Umbilical cord (tissue), 1 donor: ENCODE measurements at regions not wholly inside any gene's neighbourhood (a gene's known extent, or its start where the extent isn't known, plus 50 kb on each side); places are given as distances from the start of the nearest gene placed in this dataset.
A peak's percentile ranks its signal among the peaks of the same experiment; 100 is the strongest.

Experiments used
- DNase-seq: peaks from one replicate; pipeline ENCODE4 v3.0.0-alpha.2; 2015; ENCODE audit warnings: low spot score

- no peak for DNase-seq
Measured at GRCh38 chr5:174191076-174191475, 145.6 kb downstream of the NSG2 start.

GRCh38 chr5:174191850-174192655, 146.5 kb downstream of the NSG2 start:
- DNase-seq: no peak

GRCh38 chr5:174192901-174193300, 147.4 kb downstream of the NSG2 start:
- DNase-seq: no peak

DNA sequence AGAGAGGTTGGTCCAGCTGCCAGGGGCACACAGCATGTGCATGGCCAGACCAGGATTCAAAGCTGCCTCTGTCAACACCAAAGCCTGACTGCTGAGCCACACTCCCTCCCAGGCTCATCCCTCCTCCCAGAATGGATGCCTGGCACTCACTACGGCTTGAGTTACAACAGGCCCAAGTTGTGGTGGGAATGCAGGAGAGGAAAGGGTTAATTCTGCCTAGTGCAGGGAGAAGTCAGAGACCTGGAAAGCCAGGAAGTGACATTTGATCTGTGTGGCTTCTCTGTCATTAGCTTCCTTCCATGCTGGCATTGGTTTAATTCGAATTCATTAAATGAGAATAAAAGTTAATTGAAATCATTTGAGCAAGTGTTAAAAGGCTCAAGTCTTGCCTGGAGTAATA, 150.0 kb downstream of the NSG2 start:
- DNase-seq: no peak

DNA sequence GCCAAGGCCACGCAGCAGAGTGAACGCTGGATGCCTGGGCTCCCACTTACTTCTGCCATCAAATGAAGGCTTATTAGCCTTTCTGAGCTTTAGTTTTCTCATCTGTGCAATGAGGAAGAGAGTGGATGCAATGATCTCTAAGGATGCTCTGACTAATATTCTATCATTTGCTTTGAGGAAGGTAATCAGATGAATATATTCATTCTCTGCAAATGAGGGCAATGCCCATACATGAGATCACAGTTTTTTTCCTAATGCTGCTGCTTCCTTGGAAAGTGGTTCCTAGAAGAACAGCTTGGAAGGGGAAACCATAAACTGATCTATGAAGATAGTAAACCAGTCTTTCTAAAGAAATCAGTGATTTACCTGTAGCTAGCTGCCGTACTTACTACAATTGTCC, 152.4 kb downstream of the NSG2 start:
- DNase-seq: no peak

- DNase-seq: no peak
Measured at GRCh38 chr5:174198541-174198940, 153.0 kb downstream of the NSG2 start.

DNA sequence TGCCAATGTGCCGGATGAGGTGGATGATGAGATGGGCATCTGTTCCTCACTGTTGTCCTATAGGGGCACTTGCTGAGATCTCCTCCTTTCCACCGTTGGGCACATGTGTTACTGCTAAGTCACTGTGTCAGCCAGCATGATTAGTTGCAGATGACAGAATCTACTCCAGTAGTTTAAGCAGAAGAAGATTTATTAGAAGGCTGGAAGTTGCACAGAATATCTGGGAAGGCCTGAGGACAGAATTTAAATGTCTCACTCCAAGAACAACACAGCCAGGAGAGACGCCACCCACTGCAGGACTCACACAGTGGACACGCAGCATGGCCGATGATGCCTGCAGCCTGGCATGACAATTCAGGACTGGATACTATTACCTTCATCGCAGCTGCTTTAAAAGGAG, 157.5 kb downstream of the NSG2 start:
- no peak for DNase-seq

- peak; percentile 10 for DNase-seq
Measured at GRCh38 chr5:174204535-174205313, 159.2 kb downstream of the NSG2 start.

DNA sequence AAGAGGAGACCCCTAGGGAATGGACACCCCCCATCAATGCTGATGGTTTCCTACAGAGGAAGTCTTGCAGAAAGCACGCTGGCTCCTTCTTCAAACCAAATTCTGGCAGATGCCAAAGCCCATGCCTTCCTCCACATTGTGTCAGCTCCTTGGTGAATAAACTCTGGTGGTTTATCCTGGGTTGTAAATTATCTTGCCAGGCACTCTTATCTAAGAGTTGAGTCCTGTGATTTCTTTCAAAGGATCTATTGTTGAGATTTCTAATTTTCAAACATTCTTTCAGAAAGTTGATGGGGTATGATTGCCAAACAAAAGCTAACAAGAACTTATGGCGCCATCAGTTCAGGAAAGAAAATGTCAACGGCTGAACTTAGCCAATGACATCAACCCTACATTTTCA, 160.4 kb downstream of the NSG2 start:
- DNase-seq: no peak

- DNase-seq: no peak
Measured at GRCh38 chr5:174210596-174211276, 165.2 kb downstream of the NSG2 start.

DNA sequence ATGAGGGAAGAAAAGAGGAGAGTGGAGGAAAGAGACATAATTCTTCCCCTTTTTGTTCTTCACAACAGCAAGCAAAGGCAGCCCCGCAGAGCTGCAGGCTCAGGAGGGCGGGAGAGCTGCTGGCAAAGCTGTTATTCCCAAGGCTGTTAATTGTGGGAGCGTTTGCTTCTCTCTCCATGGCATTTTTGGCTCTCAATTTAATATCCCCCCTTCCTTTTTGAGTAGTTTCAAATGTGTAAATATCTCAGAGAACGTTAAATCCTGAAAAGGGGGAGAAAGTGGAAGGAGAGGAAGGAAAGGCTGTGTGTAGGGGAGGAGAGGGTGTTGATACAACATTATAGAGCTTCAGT, 165.7 kb downstream of the NSG2 start:
- DNase-seq: no peak

DNA sequence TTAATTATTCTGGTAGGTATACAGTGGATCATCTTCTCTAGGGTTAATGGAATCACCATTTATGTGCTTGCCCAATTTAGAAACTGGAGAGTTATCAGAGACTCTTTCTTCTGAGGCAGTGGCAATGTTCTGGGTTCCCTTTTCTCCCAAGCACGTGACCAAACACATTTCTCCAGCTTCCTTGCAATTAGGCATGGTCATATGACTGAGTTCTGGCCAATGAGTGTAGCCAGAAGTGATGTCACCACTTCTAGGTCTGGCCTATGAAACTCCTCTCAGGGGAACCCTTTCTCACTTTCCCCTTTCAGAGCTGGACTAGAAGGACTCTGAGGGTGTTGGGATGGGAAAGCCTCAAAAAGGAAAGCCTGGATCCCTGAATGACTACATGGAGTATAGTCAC, 172.0 kb downstream of the NSG2 start:
- DNase-seq: no peak

- no peak for DNase-seq
Measured at GRCh38 chr5:174218162-174218561, 172.7 kb downstream of the NSG2 start.

- no peak for DNase-seq
Measured at GRCh38 chr5:174220417-174220816, 174.9 kb downstream of the NSG2 start.

DNA sequence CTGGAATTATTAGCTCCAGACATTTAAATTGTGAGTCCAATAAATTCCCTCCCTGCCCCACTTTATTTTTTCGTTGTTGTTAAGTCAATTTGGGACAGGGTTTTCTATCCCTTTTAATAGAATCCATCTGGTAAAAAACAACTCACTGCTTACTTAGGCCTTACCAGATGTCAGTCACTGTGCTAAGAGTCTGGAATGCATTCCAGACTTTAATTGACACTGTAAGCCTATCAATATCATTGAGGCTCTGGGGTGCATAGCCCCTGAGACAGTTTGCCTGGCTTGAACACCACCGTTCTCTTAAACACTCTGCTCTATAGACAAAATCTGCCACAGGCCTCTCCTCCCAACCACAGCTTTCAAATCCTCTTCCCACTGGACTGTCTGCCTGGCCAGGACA, 175.9 kb downstream of the NSG2 start:
- no peak for DNase-seq

- DNase-seq: no peak
Measured at GRCh38 chr5:174221946-174222345, 176.4 kb downstream of the NSG2 start.

DNA sequence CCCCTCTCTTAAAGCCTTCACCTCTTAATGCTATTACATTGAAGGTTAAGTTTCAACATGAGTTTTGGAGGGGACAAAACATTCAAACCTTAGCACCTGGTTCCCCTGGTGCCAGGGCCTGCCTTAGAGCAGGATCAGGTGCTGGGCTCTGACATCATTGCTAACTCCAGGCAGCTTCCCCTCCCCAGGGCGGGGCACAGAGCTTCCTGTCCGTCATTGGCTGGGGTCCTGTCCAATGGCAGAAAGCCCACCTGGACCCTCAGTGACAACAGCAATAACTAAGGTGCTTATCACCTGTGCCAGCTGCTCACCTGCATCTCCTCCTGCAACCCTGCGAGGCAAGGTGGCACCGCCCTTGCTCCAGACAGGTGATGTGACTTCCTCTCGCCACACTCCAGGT, 177.4 kb downstream of the NSG2 start:
- DNase-seq: no peak

DNA sequence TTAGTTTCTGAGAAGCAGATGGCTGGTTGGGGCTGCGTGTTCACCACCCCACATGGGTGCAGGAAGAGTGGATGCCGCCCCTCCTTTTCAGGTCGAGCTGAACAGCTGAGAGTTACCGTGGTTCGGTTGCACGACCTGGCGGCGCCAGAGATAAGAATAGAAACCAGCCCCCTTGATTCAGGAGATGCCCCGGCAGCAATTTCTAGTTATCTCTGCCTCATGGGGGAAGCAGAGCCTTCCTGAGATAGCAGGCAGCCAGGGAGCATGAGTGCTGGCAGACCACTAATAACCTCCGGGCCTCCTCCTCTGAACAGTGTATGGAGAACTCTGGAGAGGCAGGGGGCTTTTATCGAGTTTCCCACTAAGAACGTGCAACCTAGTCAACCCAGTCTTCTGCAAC, 177.8 kb downstream of the NSG2 start:
- no peak for DNase-seq

DNA sequence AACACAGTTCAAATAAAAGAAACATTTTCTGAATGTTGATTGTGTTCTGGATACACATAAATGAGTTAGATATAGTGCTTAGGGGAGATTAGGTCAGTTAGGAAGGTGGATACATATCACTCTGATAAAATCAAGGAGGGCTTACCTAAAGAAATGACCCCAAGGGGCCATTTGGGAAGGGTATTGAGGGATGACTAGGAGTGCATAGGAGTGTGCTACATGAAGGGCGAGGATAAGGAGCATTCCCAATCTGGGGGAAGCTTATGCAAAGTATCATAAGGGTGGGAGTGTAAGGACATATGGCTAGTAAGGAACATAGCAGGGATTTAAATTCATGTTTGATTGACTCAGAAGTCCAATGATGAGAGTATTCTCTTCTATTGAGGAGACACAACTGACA, 183.6 kb downstream of the NSG2 start:
- DNase-seq: no peak

- DNase-seq: peak; percentile 17
Measured at GRCh38 chr5:174229514-174230370, 184.2 kb downstream of the NSG2 start.

DNA sequence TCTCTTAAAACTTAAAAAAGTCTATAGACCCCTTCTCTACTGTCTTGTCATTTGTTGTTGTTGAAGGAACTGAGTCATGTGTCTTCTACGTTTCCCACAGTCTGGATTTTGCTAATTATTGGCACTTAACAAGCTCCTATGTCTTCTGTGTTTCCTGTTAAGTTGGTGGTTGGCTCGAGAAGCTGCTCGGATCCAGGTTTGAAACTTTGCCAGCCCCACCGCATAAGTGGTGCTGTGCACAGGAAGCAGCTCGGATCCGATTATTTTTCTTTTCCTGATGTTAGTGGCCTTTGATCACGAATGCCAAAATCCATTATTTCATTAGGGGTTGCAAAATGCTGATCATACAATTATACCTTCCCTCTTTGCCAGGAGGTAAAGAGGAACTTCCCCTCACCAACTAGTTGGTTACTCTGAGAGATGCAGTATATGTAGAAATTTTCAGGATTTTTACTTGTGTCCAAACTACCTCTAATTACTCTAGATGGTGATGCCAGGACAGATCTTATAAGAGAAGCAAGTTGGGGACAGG, 186.5 kb downstream of the NSG2 start:
- no peak for DNase-seq
